ENCODE measurements at regions not wholly inside any gene's neighbourhood (a gene's known extent, or its start where the extent isn't known, plus 50 kb on each side); places are given as distances from the start of the nearest gene placed in this dataset.

DNA sequence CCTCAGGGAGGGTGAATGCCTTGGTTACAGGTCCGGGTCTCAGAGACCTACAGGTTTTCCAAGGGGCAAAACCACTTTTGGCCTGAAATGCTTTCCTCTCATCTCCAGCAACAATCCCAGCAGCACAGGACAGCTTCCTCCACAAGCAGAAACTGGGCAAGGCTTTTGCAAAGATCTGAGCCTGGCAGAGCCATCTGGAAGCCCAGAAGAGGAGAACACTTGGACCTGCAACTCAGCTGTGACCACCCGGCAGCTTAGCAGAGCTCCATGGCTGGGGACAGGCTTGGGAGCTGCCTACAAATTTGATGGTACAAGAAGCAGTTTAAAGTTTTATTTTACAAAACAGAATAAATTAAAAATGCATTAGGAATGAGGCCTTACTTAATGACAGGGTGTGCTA is 90.0 kb upstream of the KCND3 start:
- no peak overlapping the region for H3K14ac ChIP-seq (replicated peaks; ENCODE audit: low read depth, low read length)
- no peak overlapping the region for H3K18ac ChIP-seq (ENCODE audit: low read depth, low read length)
- intact Hi-C loops (cut with micrococcal nuclease), result no loop called here
- no peak overlapping the region for H2BK120ac ChIP-seq (ENCODE audit: low read depth, low read length)
- BruUV-seq (replicated peaks), result no TSS peak
- no peak overlapping the region for H3K27ac ChIP-seq (ENCODE audit: insufficient read depth, low read length)
- no peak overlapping the region for H3K4me3 ChIP-seq (ENCODE audit: insufficient read depth, low read depth, low read length)
- no peaks in the 10 kb centered on the region for H3K36me3 ChIP-seq (ENCODE audit: control insufficient read depth, insufficient read depth, low read length)
- no peak overlapping the region for H4K91ac ChIP-seq (ENCODE audit: insufficient read depth, low read depth, low read length)
- H3K9me3 ChIP-seq (ENCODE audit: control insufficient read depth, insufficient read depth, low read length), result no peaks in the 10 kb centered on the region
- H4K5ac ChIP-seq (ENCODE audit: low read depth, low read length), result no peak overlapping the region
- no peak overlapping the region for H3K4me2 ChIP-seq (ENCODE audit: low read depth, low read length)
- ChIA-PET CTCF (no interaction called here), POLR2A (ENCODE audit: unreplicated experiment) (no interaction called here)
- ATAC-seq (ENCODE audit: low read depth) (no peak), DNase-seq (no peak)
- in situ Hi-C loops (cut with MboI; ENCODE audit: low sequenced_read_pairs), result no loop called here
- H3K27me3 ChIP-seq (ENCODE audit: control insufficient read depth, insufficient read depth, low read length), result no peaks in the 10 kb centered on the region
- H3K79me1 ChIP-seq (ENCODE audit: low read depth in 1 of 2, low read length in 2 of 2), result no peaks in the 10 kb centered on the region
- H3K4me1 ChIP-seq (ENCODE audit: control insufficient read depth, insufficient read depth, low read length), result no peaks in the 10 kb centered on the region
- H3K4ac ChIP-seq (ENCODE audit: low read depth, low read length), result no peak overlapping the region
- H4K8ac ChIP-seq (ENCODE audit: low read depth in 2 of 2, low read length in 2 of 2), result no peak overlapping the region
- H3K23ac ChIP-seq (ENCODE audit: low read depth, low read length), result no peak overlapping the region
- dilution Hi-C loops (cut with HindIII; ENCODE audit: low sequenced_read_pairs, unreplicated experiment), result no loop called here
- H3K9me1 ChIP-seq (ENCODE audit: insufficient read depth, low read length), result no peaks in the 10 kb centered on the region
- no peak overlapping the region for H2AFZ ChIP-seq (replicated peaks; ENCODE audit: low read length, poor library complexity)
- whole genome bisulfite sequencing, 2 experiments (ENCODE audit: extremely low coverage in 2 of 2, insufficient read length in 1 of 2), result 20% methylated on average over 1 of the region's 2 CpGs; no CpG with 5 or more reads in 1 of the 2 experiments
- no peak overlapping the region for H2AK5ac ChIP-seq (ENCODE audit: low read depth, low read length)
- H2BK20ac ChIP-seq (ENCODE audit: low read depth, low read length), result no peak overlapping the region
- H3K9ac ChIP-seq (ENCODE audit: low read depth, low read length), result no peak overlapping the region
- H3K56ac ChIP-seq (ENCODE audit: extremely low read depth, insufficient read depth, low read length), result no peak overlapping the region
- TF ChIP-seq CEBPB (IDR thresholded peaks at IDR 0.05; ENCODE audit: low read depth, low read length) (no peak), RCOR1 (IDR thresholded peaks at IDR 0.05; ENCODE audit: insufficient replicate concordance, low read length) (no peak), POLR2A (IDR thresholded peaks at IDR 0.05; ENCODE audit: low read depth, low read length) (no peak), CHD1 (IDR thresholded peaks at IDR 0.05; ENCODE audit: low read depth, low read length) (no peak), FOS (IDR thresholded peaks at IDR 0.05; ENCODE audit: low read depth, low read length) (no peak), RFX5 (IDR thresholded peaks at IDR 0.05; ENCODE audit: low read depth, low read length) (no peak)
- H4K20me1 ChIP-seq (ENCODE audit: insufficient read depth, low read length), result no peaks in the 10 kb centered on the region
- no peak overlapping the region for H2BK15ac ChIP-seq (ENCODE audit: low read depth, low read length)
- no peak overlapping the region for H2AK9ac ChIP-seq (replicated peaks; ENCODE audit: low read depth, low read length, poor library complexity)
- H2BK5ac ChIP-seq (ENCODE audit: low read depth, low read length, poor library complexity, severe bottlenecking), result no peak overlapping the region
